Esophagus muscularis mucosa (tissue), 4 donors: ENCODE measurements at regions not wholly inside any gene's neighbourhood (a gene's known extent, or its start where the extent isn't known, plus 50 kb on each side); places are given as distances from the start of the nearest gene placed in this dataset.

Experiments
- DNase-seq: peaks from one replicate; pipeline ENCODE4 v3.0.0-alpha.2; 2017; ENCODE audit errors: extremely low spot score
- H3K27ac ChIP-seq, 4 donors: fragments of 200-600 bp; sonication (generic); replicated peaks in 1 of 4; 1 replicate in 3 of 4; 2 replicates in 1 of 4; pipeline ENCODE4 v1.5.1; 2016 to 2019; ENCODE audit warnings: mild to moderate bottlenecking in 1 of 4
- H3K27me3 ChIP-seq, 4 donors: fragments of 200-600 bp; sonication (generic); one replicate each; pipeline versions ENCODE4 v1.5.1 to v1.6.0; 2016 to 2019
- H3K36me3 ChIP-seq, 4 donors: fragments of 200-600 bp; sonication (generic); one replicate each; pipeline ENCODE4 v1.5.1; 2016 to 2019
- H3K4me1 ChIP-seq, 4 donors: fragments of 200-600 bp; sonication (generic); one replicate each; pipeline ENCODE4 v1.5.1; 2016 to 2019
- H3K4me3 ChIP-seq, 4 donors: fragments of 200-600 bp; sonication (generic); 1 replicate in 2 of 4; 2 replicates in 2 of 4; pipeline ENCODE4 v1.5.1; 2016 to 2019; ENCODE audit warnings: mild to moderate bottlenecking in 4 of 4, moderate library complexity in 1 of 4
- H3K9me3 ChIP-seq, 4 donors: fragments of 200-600 bp; sonication (generic); 1 replicate in 3 of 4; 2 replicates in 1 of 4; pipeline ENCODE4 v1.5.1; 2016 to 2019
- EP300 ChIP-seq: sonication (generic); formaldehyde crosslinking; IDR thresholded peaks from one replicate; pipeline ENCODE4 v1.6.1; 2017; ENCODE audit warnings: antibody characterized with exemption
- POLR2A ChIP-seq: fragments of 450-650 bp; IDR thresholded peaks from one replicate; pipeline ENCODE4 v1.6.1; 2017; ENCODE audit warnings: antibody characterized with exemption, moderate library complexity, mild to moderate bottlenecking, low read depth
- POLR2AphosphoS5 ChIP-seq, 2 donors: sonication (generic); formaldehyde crosslinking; IDR thresholded peaks; one replicate each; pipeline ENCODE4 v1.6.1; 2017; ENCODE audit warnings: antibody characterized with exemption in 2 of 2
- WGBS: methylation state at CpG from one replicate; pipeline ENCODE4 v1.1.5; 2018; 5-methylcytosine and 5-hydroxymethylcytosine counted together
- intact Hi-C: fragments of 100-400 bp; cut with DNase I; formaldehyde crosslinking; loops from one replicate; pipeline ENCODE4 v1.15.1; 2023
- TF ChIP-seq, protein P1 (sequence below), 3 experiments: fragments of 200-600 bp in 2 of 3; fragments of 450-650 bp in 1 of 3; sonication (generic) in 2 of 3; IDR thresholded peaks; one replicate each; pipeline ENCODE4 v1.5.1; 2017 to 2019; ENCODE audit warnings: antibody characterized with exemption in 3 of 3, mild to moderate bottlenecking in 2 of 3, moderate library complexity in 1 of 3

DNA sequence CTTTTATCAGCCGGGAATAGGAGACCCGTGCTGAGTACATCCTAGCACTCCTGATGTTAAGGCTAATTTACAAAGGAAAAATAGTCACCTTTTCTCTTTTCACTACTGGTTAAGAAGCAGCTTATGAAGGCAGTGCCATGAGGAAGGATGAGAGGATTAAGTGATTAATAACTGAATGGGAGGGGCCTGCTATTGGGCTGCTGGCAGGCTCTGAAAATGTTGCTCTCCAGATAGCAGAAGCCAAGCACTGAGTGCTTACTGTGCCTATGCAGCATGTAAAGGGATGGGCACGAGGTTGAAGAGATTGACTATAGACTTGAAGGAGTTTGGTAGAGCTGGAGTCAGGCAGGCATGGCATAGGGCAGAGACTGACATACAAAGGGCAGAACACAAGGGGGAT, 282.4 kb upstream of the THSD7B start:
- DNase-seq: no peak
- Histone ChIP-seq H3K36me3 (no peaks in the 10 kb centered on the region), H3K27ac (no peak overlapping the region), H3K9me3 (peaks cover 0 to 14% (median 7%) of the 10 kb centered on the region in 4 donors), H3K4me1 (no peaks in the 10 kb centered on the region), H3K4me3 (no peak overlapping the region), H3K27me3 (peaks cover 0 to 6% (median 0%) of the 10 kb centered on the region in 4 donors)
- TF ChIP-seq POLR2A (no peak), EP300 (no peak), POLR2AphosphoS5 (IDR thresholded peaks at IDR 0.05) (no peak)
- TF ChIP-seq, protein P1, sequence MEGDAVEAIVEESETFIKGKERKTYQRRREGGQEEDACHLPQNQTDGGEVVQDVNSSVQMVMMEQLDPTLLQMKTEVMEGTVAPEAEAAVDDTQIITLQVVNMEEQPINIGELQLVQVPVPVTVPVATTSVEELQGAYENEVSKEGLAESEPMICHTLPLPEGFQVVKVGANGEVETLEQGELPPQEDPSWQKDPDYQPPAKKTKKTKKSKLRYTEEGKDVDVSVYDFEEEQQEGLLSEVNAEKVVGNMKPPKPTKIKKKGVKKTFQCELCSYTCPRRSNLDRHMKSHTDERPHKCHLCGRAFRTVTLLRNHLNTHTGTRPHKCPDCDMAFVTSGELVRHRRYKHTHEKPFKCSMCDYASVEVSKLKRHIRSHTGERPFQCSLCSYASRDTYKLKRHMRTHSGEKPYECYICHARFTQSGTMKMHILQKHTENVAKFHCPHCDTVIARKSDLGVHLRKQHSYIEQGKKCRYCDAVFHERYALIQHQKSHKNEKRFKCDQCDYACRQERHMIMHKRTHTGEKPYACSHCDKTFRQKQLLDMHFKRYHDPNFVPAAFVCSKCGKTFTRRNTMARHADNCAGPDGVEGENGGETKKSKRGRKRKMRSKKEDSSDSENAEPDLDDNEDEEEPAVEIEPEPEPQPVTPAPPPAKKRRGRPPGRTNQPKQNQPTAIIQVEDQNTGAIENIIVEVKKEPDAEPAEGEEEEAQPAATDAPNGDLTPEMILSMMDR (IDR thresholded peaks at IDR 0.05): no peak
- intact Hi-C loops: no loop called here
- WGBS: 85% methylated on average over 3 of the region's 3 CpGs

DNA sequence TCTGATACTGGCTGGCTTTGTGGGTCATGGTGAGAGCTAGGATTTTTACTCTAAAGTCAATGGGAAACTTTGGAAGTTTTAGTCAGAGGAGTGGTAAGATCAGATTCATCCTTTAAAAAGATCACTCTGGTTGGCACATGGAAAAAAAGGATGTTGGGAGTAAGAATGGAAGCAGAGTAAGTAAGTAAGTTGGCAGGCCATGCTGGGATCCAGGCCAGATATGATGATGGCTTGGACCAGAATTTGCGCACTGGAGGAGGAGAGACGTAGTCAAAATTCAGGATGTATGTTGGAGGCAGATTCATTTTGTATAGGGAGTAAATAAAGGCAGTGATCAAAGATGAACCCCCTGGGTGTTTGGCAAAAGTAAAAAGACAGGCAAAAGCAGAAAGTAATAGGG, 283.3 kb upstream of the THSD7B start:
- H3K9me3 ChIP-seq: peaks cover 0 to 18% (median 8%) of the 10 kb centered on the region in 4 donors
- no peaks in the 10 kb centered on the region for H3K4me1 ChIP-seq
- no peak overlapping the region for H3K27ac ChIP-seq
- no peak for TF ChIP-seq POLR2AphosphoS5 (IDR thresholded peaks at IDR 0.05)
- TF ChIP-seq, protein P1 (IDR thresholded peaks at IDR 0.05): no peak
- TF ChIP-seq POLR2A: no peak
- TF ChIP-seq EP300: no peak
- 80% methylated on average over 2 of the region's 2 CpGs for WGBS
- intact Hi-C loops: no loop called here
- DNase-seq: no peak
- peaks cover 0 to 6% (median 0%) of the 10 kb centered on the region in 4 donors for H3K27me3 ChIP-seq
- no peaks in the 10 kb centered on the region for H3K36me3 ChIP-seq
- no peak overlapping the region for H3K4me3 ChIP-seq

DNA sequence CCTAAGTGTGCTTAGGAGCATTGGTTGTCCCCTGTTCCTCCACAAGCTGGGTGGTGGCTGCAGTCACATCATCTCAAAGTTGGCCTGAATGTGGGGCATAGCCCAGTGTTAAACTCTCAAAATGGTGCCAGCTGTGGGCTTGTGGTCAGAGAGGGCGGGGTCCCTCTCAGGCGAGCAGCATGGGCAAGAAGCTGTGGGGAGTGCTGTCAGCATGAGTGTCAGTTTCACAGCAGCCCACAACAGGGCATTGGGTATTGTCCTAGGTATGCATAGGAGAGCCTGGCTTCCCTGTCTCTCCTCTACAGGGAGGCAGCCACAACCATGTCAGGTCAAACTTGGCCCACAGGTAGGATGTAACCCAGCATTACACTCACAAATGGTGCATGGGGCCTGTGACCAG, 285.6 kb upstream of the THSD7B start:
- Histone ChIP-seq H3K36me3 (no peaks in the 10 kb centered on the region), H3K4me3 (no peak overlapping the region), H3K27ac (no peak overlapping the region), H3K27me3 (peaks cover 0 to 6% (median 0%) of the 10 kb centered on the region in 4 donors), H3K4me1 (no peaks in the 10 kb centered on the region), H3K9me3 (peaks cover 0 to 18% (median 8%) of the 10 kb centered on the region in 4 donors)
- DNase-seq: no peak
- intact Hi-C loops: no loop called here
- TF ChIP-seq, protein P1 (IDR thresholded peaks at IDR 0.05): no peak
- TF ChIP-seq EP300 (no peak), POLR2A (no peak), POLR2AphosphoS5 (IDR thresholded peaks at IDR 0.05) (no peak)
- WGBS: no CpG with 5 or more reads among the region's 2 CpGs

DNA sequence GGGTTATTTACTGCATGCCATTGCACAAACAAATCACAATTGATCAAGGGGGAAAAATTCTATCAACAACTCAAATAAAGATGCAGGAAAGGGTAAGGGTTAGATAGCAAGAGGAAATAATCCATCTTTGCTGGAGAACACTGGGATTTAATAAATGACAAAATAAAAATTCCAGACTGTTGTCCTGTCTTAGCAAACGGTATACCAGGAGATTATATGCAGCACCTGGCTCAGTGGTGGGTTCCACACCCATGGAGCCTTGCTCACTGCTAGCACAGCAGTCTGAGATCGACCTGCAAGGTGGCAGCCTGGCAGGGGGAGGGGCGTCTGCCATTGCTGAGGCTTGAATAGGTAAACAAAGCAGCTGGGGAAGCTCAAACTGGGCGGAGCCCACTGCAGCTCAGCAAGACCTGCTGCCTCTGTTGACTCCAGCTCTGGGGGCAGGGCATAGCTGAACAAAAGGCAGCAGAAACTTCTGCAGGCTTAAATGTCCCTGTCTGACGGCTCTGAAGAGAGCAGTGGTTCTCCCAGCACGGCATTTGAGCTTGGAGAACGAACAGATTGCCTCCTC, 296.5 kb upstream of the THSD7B start:
- no peaks in the 10 kb centered on the region for H3K4me1 ChIP-seq
- no peak overlapping the region for H3K27ac ChIP-seq
- no peak for DNase-seq
- no peaks in the 10 kb centered on the region for H3K36me3 ChIP-seq
- H3K9me3 ChIP-seq: no peaks in the 10 kb centered on the region
- intact Hi-C loops: no loop called here
- H3K4me3 ChIP-seq: no peak overlapping the region
- TF ChIP-seq POLR2A: no peak
- TF ChIP-seq, protein P1 (IDR thresholded peaks at IDR 0.05): no peak
- TF ChIP-seq POLR2AphosphoS5 (IDR thresholded peaks at IDR 0.05): no peak
- no peak for TF ChIP-seq EP300
- WGBS: 40% methylated on average over 5 of the region's 7 CpGs
- H3K27me3 ChIP-seq: no peaks in the 10 kb centered on the region

DNA sequence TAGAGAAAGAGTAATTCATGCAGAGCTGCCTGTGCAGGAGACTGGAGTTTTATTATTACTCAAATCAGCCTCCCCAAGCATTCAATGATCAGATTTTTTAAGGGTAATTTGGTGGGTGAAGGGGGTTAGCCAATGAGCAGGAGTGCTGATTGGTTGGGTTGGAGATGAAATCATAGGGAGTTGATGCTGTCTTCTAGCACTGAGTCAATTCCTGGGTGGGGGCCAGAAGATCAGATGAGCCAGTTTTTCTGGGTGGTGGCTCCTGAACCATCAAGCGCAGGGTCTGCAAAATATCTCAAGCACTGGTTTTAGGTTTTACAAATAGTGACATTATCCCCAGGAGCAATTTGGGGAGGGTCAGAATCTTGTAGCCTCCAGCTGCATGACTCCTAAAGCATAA, 312.8 kb upstream of the THSD7B start:
- WGBS: no CpG with 5 or more reads among the region's 1 CpG
- intact Hi-C loops: no loop called here
- H3K4me1 ChIP-seq: no peaks in the 10 kb centered on the region

More for the DNA sequence above, 312.8 kb upstream of the THSD7B start:
- Histone ChIP-seq H3K9me3 (no peaks in the 10 kb centered on the region), H3K4me3 (no peak overlapping the region), H3K27ac (no peak overlapping the region), H3K36me3 (no peaks in the 10 kb centered on the region), H3K27me3 (peaks cover 0 to 3% (median 0%) of the 10 kb centered on the region in 4 donors)
- no peak for DNase-seq
- TF ChIP-seq POLR2A (no peak), POLR2AphosphoS5 (IDR thresholded peaks at IDR 0.05) (no peak), EP300 (no peak)
- TF ChIP-seq, protein P1 (IDR thresholded peaks at IDR 0.05): no peak
